OCI-M2 (cell line): ENCODE measurements at regions not wholly inside any gene's neighbourhood (a gene's known extent, or its start where the extent isn't known, plus 50 kb on each side); places are given as distances from the start of the nearest gene placed in this dataset.

Source experiments
- DNase-seq: peaks from one replicate; lab custom pipeline; 2025; ENCODE audit not compliant: unreplicated experiment; lab: John Stamatoyannopoulos, UW

DNA sequence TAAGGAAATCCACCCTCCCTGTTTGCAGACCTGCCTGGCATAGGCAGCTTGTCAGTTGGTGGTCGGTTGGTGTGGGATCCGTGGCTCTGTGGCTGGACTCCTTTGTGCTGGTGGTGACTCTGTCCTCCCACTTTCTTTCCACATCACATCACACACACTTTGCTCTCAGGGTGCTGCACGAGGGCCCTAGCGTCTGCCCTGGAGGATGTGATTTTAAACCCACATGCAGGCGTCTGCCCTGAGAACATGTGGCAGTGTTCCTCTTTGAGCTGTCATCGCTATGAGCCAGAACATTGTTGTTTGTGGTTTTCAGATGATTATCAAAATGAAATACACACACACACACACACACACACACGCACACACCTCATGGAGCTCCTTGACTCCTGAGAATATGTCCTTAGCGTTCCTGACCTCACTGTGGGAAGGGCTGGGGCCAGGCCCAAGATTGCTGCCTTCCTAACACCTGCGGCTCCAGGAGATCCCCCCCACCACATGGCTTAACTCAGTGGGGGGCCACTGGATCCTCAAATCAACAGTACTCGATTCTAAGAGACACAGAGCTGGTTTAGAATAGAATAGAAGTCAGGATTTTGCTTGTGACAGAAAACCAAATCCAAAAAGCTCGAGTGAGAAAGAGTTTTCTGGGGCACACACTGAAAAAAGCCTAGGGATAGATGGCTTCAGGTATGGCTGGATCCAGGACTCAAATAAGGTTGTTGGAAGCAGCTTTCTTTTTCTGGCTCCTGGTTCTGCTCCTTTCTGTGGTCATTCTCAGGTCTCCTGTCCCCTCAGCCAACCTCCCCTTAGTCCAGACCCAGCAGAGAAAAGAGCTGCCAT lies 54.8 kb downstream of the RTP5 start:
- DNase-seq: no peak

DNA sequence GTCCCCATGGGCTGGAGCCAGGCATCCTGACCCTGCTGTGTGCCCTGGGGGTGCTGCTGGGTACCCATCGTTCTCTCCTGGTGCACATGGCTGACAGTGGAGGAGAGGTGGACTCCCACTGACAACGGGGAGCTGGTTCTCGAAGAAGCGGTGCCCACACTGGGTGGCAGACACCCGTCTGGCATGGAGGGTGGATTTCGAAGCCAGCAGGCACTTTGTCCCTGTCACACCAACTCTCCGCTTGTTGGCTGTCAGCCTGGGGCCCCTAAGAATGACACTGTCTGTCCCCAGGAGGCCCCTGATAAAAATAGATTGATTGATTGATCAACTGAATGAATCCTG lies 55.4 kb downstream of the RTP5 start:
- DNase-seq: no peak

DNA sequence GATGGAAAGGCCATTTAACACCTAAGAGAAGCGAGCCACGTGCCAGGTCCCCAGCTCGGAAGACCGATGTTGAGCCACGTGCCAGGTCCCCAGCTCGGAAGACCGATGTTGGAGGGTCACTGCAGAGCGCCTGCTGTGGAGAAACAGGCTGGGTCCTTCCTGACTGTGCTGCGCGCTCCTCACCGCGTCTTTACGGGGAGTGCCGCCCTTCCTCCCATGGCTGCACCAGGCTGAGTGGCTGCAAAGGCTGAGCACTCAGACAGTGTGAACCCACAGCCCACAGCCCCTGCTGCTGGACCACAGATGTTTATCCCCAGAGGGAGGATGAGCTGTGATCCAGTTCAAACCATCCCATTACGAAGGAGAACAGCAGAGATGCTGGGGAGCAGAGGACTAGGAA lies 55.7 kb downstream of the RTP5 start:
- no peak for DNase-seq

DNA sequence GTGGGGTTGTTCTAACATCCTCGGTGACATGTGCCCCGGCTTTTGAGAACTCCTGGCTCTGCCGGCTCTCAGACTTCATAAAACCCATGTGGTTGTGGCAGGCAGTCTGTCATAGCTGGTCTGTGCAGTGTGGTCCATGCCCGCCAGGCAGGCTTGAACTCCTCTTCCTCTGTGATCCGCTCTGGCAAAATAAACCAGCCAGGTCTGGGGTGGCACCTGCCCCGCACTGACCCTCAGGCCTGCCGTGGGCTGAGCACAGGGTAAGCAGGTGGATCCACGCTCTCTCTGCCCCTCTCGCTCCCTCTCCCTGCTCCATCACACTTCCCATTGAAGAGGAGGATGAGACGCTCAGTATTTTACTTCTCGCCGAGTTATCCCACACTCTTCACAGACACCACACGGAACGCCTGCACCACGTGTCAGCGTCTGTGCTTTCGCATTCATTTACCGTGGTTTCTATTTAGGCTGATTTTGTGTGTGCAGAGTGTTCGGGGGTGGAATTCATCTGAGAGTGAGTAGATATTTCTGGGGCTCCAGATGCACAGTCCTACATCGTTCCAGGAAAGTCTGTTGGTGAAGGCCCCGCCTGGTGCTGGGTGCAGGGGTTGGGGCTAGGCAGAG lies 56.4 kb downstream of the RTP5 start:
- no peak for DNase-seq

DNA sequence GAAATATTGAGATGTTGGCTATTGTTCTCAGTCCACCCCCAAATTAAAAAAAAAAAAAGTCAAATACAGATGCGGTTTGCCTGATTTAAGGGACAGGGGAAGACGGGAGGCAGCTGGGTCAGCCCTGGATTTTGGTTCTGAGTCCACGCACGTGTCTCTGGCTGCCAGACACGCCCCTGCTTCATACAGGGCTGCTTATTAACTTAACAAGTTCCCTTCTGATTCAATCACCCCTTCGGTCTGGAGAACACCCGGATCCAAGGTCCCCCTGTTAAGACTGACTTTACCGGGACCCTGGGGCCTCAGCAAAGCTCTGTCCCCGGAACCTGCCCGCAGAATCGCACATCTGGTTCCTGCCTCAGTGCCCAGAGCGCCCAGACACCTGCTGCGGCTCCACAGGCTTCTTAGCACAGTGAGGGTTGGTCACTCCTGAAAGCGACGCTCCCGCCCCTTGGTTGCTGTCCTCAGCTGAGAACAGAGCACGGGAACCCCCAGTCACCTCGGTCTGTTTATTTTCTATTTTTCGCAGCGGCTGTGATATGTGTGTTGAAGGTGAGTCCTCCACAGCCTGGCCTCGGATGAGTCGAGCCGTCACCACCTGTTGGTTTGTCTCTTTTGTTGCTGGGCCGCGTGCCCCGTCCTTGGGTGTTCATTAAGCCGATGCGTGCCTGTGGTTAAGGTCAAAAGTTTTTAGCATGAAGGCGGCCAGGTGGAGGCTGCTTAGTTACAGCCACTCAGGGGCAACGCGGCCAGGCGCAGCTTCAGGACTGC lies 57.2 kb downstream of the RTP5 start:
- DNase-seq: no peak

DNA sequence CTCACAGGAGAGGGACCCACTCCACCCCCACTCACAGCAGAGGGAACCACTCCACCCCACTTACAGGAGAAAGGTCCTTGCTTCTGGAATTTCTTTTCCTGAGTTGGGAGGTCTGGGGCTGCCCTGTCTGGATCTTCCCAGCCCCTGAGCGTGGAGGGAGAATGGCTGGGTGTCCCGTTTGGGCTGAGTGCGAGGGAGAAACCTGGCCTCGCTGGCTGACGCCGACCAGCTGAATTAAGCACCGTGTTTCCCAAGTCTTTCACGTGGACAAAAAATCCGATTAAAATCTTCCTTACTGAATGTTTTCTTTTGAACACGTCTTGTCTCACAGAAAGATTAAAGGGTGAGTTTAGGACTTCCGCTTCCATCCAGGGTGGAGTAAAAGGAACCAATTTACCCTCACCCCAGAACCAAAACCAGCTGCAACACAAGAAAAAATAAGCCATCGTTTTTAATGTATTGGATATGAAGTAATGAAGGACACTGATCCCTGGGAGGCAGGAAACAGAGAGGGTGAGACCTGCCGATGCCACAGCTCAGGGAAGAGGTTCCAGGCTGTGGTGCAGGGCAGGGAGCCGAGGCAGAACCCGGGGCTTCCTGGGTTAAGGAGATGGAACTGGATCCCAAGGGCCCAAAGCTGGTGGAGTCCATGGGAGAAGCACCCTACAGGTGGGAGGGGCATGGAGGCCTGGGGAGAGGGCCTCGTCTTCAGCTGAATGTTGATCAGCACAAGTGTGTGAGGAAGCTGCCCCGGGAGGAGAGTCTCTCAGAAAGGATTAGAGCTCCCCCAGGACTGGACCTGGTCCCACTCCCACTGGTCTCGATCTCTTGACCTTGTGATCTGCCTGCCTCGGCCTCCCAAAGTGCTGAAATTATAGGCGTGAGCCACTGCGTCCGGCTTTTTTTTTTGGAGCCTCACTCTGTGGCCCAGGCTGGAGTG lies 60.3 kb downstream of the RTP5 start:
- no peak for DNase-seq

DNA sequence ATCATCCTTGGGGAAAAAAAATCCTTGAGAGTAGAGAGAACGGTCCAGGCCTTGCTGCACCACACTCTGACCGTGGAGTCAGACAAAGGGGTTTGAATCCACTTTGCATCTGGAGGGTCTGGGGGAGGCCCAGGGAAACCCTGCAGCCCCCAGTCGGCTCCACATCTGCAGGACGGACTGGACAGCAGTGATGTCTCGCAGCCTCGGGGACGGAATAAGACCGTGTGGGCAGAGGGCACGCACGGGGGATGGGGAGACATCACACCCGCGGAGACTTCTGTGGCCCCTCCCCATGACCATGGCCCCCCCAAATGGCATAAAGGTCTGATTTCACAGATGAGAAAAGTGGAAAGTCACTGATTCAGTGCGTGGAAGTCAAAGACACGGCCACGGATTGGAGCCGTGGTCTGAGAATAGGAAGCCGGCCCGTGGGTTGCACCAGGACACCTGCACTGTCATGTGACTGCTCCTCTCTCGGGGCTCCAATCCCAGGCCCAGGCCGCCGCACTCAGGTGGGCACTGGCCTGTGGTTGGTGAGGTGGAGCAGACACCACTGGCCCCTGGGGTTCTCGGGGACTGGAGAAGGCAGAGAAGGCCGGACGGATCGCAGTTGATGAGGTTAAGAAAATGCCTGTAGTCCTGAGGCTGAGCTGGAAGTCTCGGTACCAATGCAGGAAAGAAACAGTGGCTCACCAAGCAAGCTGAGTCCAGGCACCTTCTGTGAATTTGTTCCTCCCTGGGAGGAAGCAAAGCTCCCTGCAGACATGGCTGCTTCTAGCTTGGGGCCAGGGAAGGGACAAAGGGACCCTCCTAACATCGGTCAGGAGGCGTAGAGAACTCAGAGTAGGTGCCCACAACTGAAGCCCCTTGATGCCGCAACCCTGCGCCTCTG lies 61.8 kb downstream of the RTP5 start:
- DNase-seq: no peak

DNA sequence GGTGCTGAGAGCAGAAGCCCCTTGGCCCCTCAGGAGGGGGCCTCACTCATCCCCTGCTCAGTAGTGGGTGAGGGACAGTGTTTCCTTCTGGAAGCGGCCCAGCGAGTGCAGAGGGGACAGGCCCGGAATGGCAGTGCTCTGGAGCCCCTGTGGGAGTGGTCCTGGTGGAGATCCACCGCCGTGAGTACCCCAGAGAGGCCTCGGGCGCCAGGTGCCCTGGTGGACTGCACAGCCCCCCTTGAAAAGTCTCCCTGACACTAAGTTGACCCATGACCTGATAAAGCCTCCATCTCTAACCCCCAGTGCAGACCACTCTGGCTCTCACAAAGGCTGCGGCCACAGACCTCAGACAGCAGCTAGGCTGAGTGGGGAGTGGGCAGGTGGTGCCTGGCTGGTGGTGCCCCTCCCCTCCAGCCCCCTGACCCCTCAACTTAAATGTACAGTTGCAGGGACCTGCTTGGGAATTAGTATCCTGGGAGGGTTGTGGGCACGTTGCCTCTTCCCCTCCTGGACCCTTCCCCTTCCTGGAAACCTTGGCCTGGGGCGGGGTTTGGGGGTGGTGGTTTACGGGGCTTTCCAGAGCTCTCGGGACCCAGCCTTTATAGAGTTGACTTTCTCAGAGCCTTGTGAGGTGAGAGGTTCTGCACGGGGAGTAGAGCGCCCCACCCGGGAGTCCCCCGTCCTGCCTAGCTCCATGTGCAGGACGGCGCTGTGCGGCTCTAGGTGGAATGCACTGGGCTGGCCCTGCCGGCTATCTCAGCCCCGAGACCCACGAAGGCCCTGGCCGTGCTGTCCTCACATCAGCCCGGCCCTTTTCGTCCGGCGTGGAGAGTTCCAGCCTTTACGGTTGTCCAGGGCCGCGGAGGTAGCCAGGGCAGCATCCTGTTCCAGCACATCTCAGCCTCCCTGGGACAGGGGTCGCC lies 62.7 kb downstream of the RTP5 start:
- no peak for DNase-seq

DNA sequence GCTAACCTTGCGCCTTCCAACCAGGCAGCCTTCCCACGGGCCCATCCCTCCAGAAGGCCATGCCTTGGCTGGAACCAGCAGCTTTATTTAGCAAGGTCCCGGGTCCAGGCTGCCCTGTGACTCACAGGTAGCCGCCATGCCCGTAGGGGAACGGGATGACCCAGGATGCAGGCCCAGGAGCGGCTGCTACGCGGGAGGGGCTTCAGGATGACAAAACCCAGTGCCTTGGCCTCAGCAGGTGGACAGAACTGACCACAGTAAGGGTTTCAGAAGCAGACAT lies 63.3 kb downstream of the RTP5 start:
- DNase-seq: no peak

DNA sequence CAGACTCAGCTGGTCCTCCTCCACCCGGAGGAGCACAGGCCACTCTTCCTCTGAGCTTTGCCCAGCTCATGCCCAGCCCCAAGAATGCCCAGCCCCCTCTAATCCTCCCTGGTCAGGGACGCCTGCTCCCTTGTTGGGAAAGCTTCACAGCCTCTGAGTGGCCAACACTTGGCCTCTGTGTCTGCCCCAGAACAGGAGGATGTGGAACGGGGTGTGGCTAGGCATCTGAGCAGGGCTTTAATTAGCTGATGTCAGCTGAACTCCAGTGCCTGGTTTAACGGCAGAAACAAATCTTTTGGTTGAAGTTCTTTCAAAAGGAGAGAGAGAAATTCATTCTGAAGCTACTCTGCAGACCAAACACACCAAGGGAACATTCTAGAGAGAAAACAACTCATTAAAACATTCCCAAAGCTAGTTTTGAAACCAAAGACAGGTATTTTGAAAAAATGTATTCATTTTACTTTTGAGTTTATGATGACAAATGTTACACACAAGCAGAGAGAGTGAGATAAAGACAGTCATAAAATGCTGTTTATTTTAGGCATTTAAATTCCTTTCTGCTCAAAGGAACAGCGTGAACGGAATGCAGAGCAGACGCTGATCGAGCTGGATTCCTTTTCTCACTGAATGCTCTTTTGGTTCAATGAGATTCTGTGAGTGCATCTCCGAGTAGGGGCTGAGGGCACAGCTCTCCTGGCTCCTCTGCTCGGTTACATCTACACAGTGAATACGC lies 63.8 kb downstream of the RTP5 start:
- no peak for DNase-seq

DNA sequence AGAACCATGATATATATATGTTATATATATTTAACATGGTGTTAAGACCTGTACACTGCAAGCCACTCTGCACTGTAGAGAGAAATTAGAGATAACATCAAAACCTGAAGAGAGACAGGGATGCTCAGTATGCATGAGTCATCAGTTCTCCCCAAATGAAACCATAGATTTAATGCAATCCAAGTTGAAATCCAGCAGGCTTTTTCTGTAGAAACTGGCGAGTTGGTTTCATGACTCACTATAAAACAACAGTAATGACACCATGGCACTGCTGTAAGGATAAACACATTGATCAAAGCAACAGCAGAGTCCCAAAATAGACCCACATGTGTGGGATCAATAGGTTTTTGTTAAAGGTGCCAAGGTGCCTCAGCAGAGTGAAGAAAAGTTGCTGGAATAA lies 65.8 kb downstream of the RTP5 start:
- no peak for DNase-seq

DNA sequence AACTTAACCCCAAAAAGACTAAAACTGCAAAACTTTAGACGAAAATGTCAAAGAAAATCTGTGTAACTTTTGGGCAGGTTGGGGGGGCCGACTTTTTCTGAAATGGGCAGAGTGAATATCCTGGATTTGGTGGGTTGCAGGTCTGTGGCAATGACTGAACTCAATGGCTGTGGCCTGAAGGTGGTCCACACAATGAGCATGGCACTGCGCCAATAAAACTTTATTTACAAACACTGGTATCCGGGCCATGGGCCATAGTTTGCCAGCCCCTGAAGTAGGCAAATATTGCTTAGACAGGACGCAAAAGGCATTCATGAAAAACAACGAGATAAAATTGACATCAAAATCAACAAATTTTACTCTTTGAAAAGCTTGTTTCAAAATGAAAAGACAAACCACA lies 66.2 kb downstream of the RTP5 start:
- no peak for DNase-seq

DNA sequence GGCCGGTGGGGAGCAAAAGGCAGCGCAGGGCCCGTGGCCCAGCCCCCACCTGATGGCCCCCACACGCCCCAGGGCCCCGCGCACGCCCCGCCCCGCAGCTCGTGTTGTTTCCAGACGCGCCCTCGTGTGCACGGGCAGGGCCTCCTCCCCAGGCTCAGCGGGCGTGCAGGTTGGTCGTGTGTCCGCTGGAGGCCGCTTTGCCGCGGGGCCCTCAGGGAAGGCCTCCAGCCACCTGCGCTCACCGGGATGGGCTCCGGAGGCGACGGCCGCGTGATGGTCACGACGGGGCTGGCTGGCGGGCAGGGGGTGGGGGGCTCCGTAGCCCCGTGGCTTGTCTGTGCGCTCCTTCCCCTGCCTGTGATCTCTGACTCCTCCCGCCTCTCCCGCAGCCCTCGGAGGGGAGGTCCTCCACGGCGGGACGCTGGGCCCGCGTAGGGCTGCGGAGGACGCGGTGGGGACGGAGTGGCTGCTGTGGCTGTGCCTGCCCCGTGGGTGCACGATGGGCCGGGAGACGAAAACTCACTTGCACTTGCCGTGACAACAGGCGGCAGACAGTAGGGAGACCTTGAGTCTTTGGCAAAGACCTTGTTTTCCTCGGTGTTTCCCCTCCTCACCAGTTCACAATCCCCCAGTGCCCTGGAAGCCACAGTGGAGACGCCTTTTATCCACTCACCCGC lies 67.1 kb downstream of the RTP5 start:
- no peak for DNase-seq

DNA sequence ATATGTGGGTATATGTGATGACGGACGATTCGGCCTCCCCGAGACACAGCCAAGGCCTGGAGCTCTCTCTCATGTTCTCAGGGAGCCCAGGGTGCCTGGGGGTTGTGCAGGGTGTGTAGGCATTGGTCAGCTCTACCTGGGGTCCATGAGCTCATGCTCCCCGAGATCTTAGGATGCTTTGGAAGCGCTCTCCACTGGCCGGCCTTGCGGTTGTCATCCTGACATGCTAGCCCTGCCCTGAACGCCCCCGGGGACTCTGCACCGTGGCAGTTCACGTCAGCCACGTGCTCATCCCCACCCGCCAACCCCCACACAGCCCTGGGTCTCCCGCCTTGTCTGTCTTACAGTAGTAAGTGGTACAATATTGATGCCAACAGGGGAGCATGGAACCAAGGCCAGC lies 67.8 kb downstream of the RTP5 start:
- DNase-seq: no peak

DNA sequence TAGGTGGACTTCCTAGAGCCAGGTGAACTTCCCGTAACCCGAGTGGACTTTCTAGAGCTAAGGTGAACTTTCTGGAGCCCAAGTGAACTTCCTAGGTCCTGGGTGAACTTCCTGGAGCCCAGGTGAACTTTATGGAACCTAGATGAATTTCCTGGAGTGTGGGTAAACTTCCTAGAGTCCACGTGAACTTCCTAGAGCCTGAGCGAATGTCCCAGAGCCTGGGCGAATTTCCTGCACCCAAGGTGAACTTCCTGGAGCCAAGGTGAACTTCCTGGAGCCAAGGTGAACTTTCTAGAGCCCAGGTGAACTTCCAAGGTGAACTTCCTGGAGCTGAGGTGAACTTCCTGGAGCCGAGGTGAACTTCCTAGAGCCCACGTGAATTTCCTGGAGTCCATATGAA lies 70.0 kb downstream of the RTP5 start:
- no peak for DNase-seq

DNA sequence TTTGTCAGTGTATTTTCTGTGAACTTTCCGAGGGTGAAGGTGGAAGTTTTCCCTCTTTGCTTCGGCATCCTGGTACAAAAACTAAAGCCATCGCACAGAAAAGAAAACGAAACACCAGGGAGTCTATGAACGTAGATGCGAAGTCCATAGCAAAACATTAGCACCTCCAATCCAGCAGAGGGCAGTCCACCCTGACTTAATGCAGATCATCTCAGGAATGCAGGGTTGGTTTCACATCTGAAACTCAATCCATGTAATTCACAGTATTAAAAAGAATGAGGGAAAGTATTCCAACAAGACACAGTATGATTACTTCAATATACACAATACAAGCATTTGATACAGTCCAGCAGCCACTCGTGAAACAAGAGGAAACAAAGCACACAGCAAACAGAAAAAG lies 70.8 kb downstream of the RTP5 start:
- DNase-seq: no peak

DNA sequence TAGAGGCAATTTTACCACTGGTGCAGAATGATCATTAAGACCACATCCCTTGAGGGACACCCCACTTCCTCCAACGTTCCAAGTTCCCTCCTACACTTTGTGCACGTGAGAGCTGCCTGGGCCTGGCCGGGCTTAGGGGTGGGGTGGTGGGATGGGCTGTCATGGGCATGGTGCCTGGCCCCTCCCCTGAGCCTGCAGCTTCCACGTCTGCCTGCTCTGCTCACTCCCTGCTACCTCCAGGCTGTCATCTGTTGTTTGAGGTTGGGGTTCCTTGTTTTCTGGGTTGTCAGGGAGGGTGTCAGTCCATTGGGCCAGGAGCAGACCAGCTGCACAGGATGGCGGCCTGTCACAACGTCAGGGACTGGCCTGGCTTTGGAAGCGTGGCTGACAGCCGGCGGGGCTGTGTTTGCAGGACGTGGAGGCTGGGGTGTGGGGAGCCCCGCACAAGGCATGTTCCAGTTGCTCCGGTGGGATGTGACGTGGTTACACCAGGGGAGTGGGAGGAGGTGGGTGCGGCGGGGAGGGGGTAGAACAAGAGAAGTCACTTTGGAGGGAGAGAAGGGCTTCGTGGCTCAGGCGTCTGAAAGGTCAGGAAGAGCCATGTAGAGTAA lies 72.3 kb downstream of the RTP5 start:
- DNase-seq: no peak
